CD8-positive, alpha-beta memory T cell (primary cell): ENCODE measurements at regions not wholly inside any gene's neighbourhood (a gene's known extent, or its start where the extent isn't known, plus 50 kb on each side); places are given as distances from the start of the nearest gene placed in this dataset.

Source experiments
- CTCF ChIA-PET: fragments of 350-600 bp; sonication (Branson Sonifier 250); formaldehyde crosslinking; loops from one replicate; lab custom pipeline; 2021; ENCODE audit warnings: antibody characterized with exemption; lab: Charles Lee
- POLR2A ChIA-PET: fragments of 350-600 bp; sonication (Branson Sonifier 250); formaldehyde crosslinking; loops from one replicate; lab custom pipeline; 2021; ENCODE audit warnings: antibody characterized with exemption; lab: Charles Lee
- DNase-seq, 5 donors: peaks; one replicate each; pipeline versions ENCODE4 v3.0.0 to v3.0.0-alpha.2; 2020 to 2022; ENCODE audit warnings: mixed read lengths in 1 of 5
- H3K27ac ChIP-seq: one replicate; pipeline ENCODE4 v1.7.0; 2013; ENCODE audit warnings: low read depth, mild to moderate bottlenecking, low read length, moderate library complexity
- H3K27me3 ChIP-seq: 2 replicates; pipeline ENCODE4 v1.7.0; 2013; ENCODE audit warnings: low read length, mild to moderate bottlenecking; ENCODE audit not compliant: insufficient read depth, poor library complexity, severe bottlenecking
- H3K36me3 ChIP-seq: 2 replicates; pipeline ENCODE4 v1.7.0; 2013; ENCODE audit warnings: mild to moderate bottlenecking, low read length, moderate library complexity; ENCODE audit not compliant: insufficient read depth
- H3K4me1 ChIP-seq: 2 replicates; pipeline ENCODE4 v1.7.0; 2013; ENCODE audit warnings: mild to moderate bottlenecking, low read length, moderate library complexity; ENCODE audit not compliant: insufficient read depth
- H3K4me3 ChIP-seq: 2 replicates; pipeline ENCODE4 v1.7.0; 2013; ENCODE audit warnings: mild to moderate bottlenecking, low read length
- H3K9me3 ChIP-seq: 2 replicates; pipeline ENCODE4 v1.7.0; 2013; ENCODE audit warnings: mild to moderate bottlenecking, low read length
- H3K27ac Mint-ChIP-seq, 8 donors: one replicate each; pipeline ENCODE4 v1.8.0; 2020 to 2021; ENCODE audit warnings: mixed read lengths in 8 of 8, mild to moderate bottlenecking in 6 of 8, inconsistent platforms in 3 of 8, moderate library complexity in 3 of 8
- H3K27me3 Mint-ChIP-seq, 2 donors: one replicate each; pipeline ENCODE4 v1.8.0; 2020 to 2021; ENCODE audit warnings: mixed read lengths in 2 of 2, mild to moderate bottlenecking in 1 of 2, moderate library complexity in 1 of 2
- H3K36me3 Mint-ChIP-seq, 3 donors: one replicate each; pipeline ENCODE4 v1.8.0; 2020 to 2021; ENCODE audit warnings: mixed read lengths in 3 of 3, inconsistent platforms in 1 of 3, mild to moderate bottlenecking in 1 of 3
- H3K4me1 Mint-ChIP-seq, 3 donors: one replicate each; pipeline ENCODE4 v1.8.0; 2020 to 2021; ENCODE audit warnings: mixed read lengths in 3 of 3, inconsistent platforms in 1 of 3, mild to moderate bottlenecking in 1 of 3
- H3K4me3 Mint-ChIP-seq, 7 donors: one replicate each; pipeline ENCODE4 v1.8.0; 2020 to 2021; ENCODE audit warnings: mixed read lengths in 7 of 7, mild to moderate bottlenecking in 6 of 7, moderate library complexity in 4 of 7, inconsistent platforms in 2 of 7
- H3K9me3 Mint-ChIP-seq, 5 donors: one replicate each; pipeline ENCODE4 v1.8.0; 2020 to 2022; ENCODE audit warnings: mixed read lengths in 5 of 5, mild to moderate bottlenecking in 3 of 5, moderate library complexity in 2 of 5, inconsistent platforms in 1 of 5

DNA sequence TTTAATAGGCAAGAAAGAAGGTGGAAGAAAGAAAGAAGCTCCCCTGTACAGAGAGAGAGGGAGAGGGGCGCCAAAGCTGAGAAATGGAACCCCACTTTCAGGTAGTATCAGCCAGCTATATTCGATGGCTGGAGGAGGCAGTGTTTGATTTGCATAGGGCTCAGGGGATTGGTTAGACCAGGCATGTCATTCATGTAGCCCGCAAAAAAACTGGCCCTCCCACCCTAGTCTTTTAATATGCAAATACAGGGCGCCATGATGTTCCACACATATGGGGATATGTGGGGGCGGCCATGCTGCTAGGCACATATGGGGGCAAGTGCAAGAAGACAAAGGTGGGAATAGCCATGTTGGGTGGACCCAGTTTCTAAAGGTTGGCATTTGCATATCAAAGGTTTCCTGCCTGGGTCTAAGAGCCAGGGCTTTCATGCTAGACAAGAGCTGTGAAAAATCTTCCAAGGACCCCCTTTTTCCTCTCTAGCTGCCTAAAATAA is 174.4 kb upstream of the ADRA1B start:
- peaks cover 15 to 23% of the 10 kb centered on the region in 2 donors for H3K27me3 Mint-ChIP-seq
- no peaks in the 10 kb centered on the region for H3K36me3 Mint-ChIP-seq
- DNase-seq = no peak

GRCh38 chr5:159743234-159743633 is 173.0 kb upstream of the ADRA1B start:
- CTCF ChIA-PET = no interaction called here

More for the DNA sequence above, 174.4 kb upstream of the ADRA1B start:
- Histone ChIP-seq H3K27me3 (no peaks in the 10 kb centered on the region), H3K9me3 (no peaks in the 10 kb centered on the region), H3K36me3 (no peaks in the 10 kb centered on the region), H3K27ac (no peak overlapping the region), H3K4me3 (no peak overlapping the region), H3K4me1 (no peaks in the 10 kb centered on the region)
- ChIA-PET POLR2A (no interaction called here), CTCF (no interaction called here)
- peaks cover 0 to 12% (median 3%) of the 10 kb centered on the region in 5 donors for H3K9me3 Mint-ChIP-seq
- no peak overlapping the region for H3K27ac Mint-ChIP-seq
- no peaks in the 10 kb centered on the region for H3K4me1 Mint-ChIP-seq
- H3K4me3 Mint-ChIP-seq = no peak overlapping the region

GRCh38 chr5:159746707-159747106 is 169.6 kb upstream of the ADRA1B start:
- Mint-ChIP-seq H3K36me3 (peaks cover 0 to 5% (median 0%) of the 10 kb centered on the region in 3 donors), H3K4me3 (no peak overlapping the region), H3K27me3 (peaks cover 4 to 6% of the 10 kb centered on the region in 2 donors), H3K9me3 (peaks cover under 1 to 5% (median 5%) of the 10 kb centered on the region in 5 donors), H3K4me1 (peaks cover 0 to 5% (median 0%) of the 10 kb centered on the region in 3 donors), H3K27ac (no peak overlapping the region)
- H3K27me3 ChIP-seq = no peaks in the 10 kb centered on the region
- H3K27ac ChIP-seq = no peak overlapping the region
- no peaks in the 10 kb centered on the region for H3K9me3 ChIP-seq
- no peaks in the 10 kb centered on the region for H3K36me3 ChIP-seq
- no peak overlapping the region for H3K4me3 ChIP-seq
- CTCF ChIA-PET = no interaction called here
- POLR2A ChIA-PET = no interaction called here
- no peak for DNase-seq
- H3K4me1 ChIP-seq = no peaks in the 10 kb centered on the region

More at GRCh38 chr5:159743234-159743633, 173.0 kb upstream of the ADRA1B start:
- no peak for DNase-seq
- no peak overlapping the region for H3K4me3 Mint-ChIP-seq
- no peaks in the 10 kb centered on the region for H3K36me3 Mint-ChIP-seq
- Histone ChIP-seq H3K27ac (no peak overlapping the region), H3K9me3 (no peaks in the 10 kb centered on the region), H3K27me3 (no peaks in the 10 kb centered on the region), H3K4me3 (no peak overlapping the region), H3K4me1 (no peaks in the 10 kb centered on the region), H3K36me3 (no peaks in the 10 kb centered on the region)
- POLR2A ChIA-PET = no interaction called here
- H3K27me3 Mint-ChIP-seq = peaks cover 13 to 23% of the 10 kb centered on the region in 2 donors
- H3K27ac Mint-ChIP-seq = no peak overlapping the region
- peaks cover 0 to 12% (median 3%) of the 10 kb centered on the region in 5 donors for H3K9me3 Mint-ChIP-seq
- no peaks in the 10 kb centered on the region for H3K4me1 Mint-ChIP-seq

- no peaks in the 10 kb centered on the region for H3K36me3 ChIP-seq
- H3K4me3 ChIP-seq = no peak overlapping the region
- Mint-ChIP-seq H3K4me1 (peaks cover 0 to 5% (median 0%) of the 10 kb centered on the region in 3 donors), H3K27me3 (peaks cover under 1 to 10% of the 10 kb centered on the region in 2 donors), H3K4me3 (no peak overlapping the region), H3K27ac (no peak overlapping the region), H3K9me3 (peaks cover 9 to 16% (median 10%) of the 10 kb centered on the region in 5 donors), H3K36me3 (peaks cover 0 to 5% (median 0%) of the 10 kb centered on the region in 3 donors)
- no peaks in the 10 kb centered on the region for H3K27me3 ChIP-seq
- no peaks in the 10 kb centered on the region for H3K9me3 ChIP-seq
- H3K4me1 ChIP-seq = no peaks in the 10 kb centered on the region
- POLR2A ChIA-PET = no interaction called here
- DNase-seq = no peak
- CTCF ChIA-PET = no interaction called here
- H3K27ac ChIP-seq = no peak overlapping the region
These were observed 167.1 kb upstream of the ADRA1B start for GRCh38 chr5:159749146-159749545.

- Histone ChIP-seq H3K27ac (no peak overlapping the region), H3K4me1 (no peaks in the 10 kb centered on the region), H3K9me3 (no peaks in the 10 kb centered on the region), H3K27me3 (no peaks in the 10 kb centered on the region), H3K4me3 (no peak overlapping the region), H3K36me3 (no peaks in the 10 kb centered on the region)
- H3K27me3 Mint-ChIP-seq = peaks cover 1 to 13% of the 10 kb centered on the region in 2 donors
- peaks cover 9 to 16% (median 10%) of the 10 kb centered on the region in 5 donors for H3K9me3 Mint-ChIP-seq
- no peak for DNase-seq
- no peak overlapping the region for H3K27ac Mint-ChIP-seq
- H3K4me1 Mint-ChIP-seq = peaks cover 0 to 5% (median 0%) of the 10 kb centered on the region in 3 donors
- ChIA-PET CTCF (no interaction called here), POLR2A (no interaction called here)
- no peak overlapping the region for H3K4me3 Mint-ChIP-seq
- H3K36me3 Mint-ChIP-seq = peaks cover 0 to 5% (median 0%) of the 10 kb centered on the region in 3 donors
These were observed 166.1 kb upstream of the ADRA1B start for GRCh38 chr5:159750226-159750625.

DNA sequence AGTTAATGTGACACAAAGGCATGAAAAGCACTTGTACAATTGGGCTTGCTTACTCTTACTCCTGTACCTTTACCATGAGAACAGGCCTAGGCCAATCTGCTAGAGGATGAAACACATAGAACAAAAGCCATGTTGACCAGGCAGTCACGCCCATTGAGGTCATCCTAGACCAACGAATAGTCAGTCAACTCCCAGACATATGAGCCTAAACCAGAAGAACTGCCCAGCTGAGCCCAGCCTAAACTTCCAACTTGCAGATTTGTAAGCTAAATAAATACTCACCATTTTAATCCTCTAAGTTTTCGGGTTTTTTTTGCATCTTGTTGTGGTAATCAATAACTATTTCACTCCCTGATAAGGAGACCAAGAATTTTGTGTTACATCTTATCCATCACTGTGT is 164.8 kb upstream of the ADRA1B start:
- no peak overlapping the region for H3K4me3 Mint-ChIP-seq
- DNase-seq = no peak
- Histone ChIP-seq H3K36me3 (no peaks in the 10 kb centered on the region), H3K4me3 (no peak overlapping the region), H3K9me3 (no peaks in the 10 kb centered on the region), H3K27me3 (no peaks in the 10 kb centered on the region), H3K27ac (no peak overlapping the region), H3K4me1 (no peaks in the 10 kb centered on the region)
- no peak overlapping the region for H3K27ac Mint-ChIP-seq
- CTCF ChIA-PET = no interaction called here
- H3K27me3 Mint-ChIP-seq = peaks cover 1 to 13% of the 10 kb centered on the region in 2 donors
- H3K4me1 Mint-ChIP-seq = peaks cover 0 to 5% (median 0%) of the 10 kb centered on the region in 3 donors
- H3K9me3 Mint-ChIP-seq = peaks cover 9 to 16% (median 10%) of the 10 kb centered on the region in 5 donors
- POLR2A ChIA-PET = no interaction called here
- peaks cover 0 to 5% (median 0%) of the 10 kb centered on the region in 3 donors for H3K36me3 Mint-ChIP-seq

DNA sequence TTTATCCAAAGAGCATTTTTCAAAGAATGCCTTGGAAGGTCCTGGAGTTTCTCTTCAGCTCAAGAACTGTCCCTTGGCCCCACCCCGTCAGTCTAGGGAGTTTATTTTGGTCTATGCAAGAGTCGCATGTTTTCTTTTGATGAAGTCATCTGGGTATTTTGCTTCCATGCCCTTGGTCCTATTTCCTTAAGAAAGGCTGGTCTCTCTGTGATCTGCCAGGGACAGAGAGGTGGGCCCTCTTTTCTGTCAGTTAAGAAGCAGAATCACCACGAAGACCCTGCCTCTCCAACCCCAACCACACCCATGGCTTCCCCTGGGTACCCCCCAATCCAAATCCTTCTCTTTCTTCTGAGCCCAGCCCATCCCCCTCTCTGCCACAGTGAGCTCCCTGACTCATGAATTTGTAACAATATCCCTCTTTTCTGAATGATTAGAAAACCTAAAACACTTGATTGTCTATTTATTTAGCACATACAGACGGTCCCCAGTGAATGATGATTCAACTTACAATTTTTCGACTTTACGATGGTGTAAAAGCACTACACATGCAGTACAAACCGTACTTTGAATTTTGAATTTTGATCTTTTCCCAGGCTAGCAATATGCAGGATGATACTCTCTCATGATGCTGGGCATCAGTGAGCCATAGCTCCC is 163.5 kb upstream of the ADRA1B start:
- CTCF ChIA-PET = no interaction called here

GRCh38 chr5:159758189-159758588 is 158.1 kb upstream of the ADRA1B start:
- CTCF ChIA-PET = no interaction called here
- Histone ChIP-seq H3K9me3 (no peaks in the 10 kb centered on the region), H3K4me3 (no peak overlapping the region), H3K27me3 (no peaks in the 10 kb centered on the region), H3K27ac (no peak overlapping the region), H3K36me3 (no peaks in the 10 kb centered on the region), H3K4me1 (no peaks in the 10 kb centered on the region)
- POLR2A ChIA-PET = no interaction called here
- Mint-ChIP-seq H3K27ac (no peak overlapping the region), H3K9me3 (no peaks in the 10 kb centered on the region), H3K36me3 (peaks cover 0 to 3% (median 0%) of the 10 kb centered on the region in 3 donors), H3K4me1 (no peaks in the 10 kb centered on the region), H3K4me3 (no peak overlapping the region), H3K27me3 (peaks cover 1 to 6% of the 10 kb centered on the region in 2 donors)
- DNase-seq = no peak

More for the DNA sequence above, 163.5 kb upstream of the ADRA1B start:
- Mint-ChIP-seq H3K4me3 (no peak overlapping the region), H3K9me3 (peaks cover 9 to 16% (median 10%) of the 10 kb centered on the region in 5 donors), H3K36me3 (peaks cover 0 to 5% (median 0%) of the 10 kb centered on the region in 3 donors), H3K27ac (peak overlapping the region in 1 of 8 donors; percentile 16), H3K27me3 (peaks cover 1 to 13% of the 10 kb centered on the region in 2 donors), H3K4me1 (peaks cover 0 to 5% (median 0%) of the 10 kb centered on the region in 3 donors)
- no peaks in the 10 kb centered on the region for H3K9me3 ChIP-seq
- no peaks in the 10 kb centered on the region for H3K4me1 ChIP-seq
- no peak overlapping the region for H3K27ac ChIP-seq
- DNase-seq = no peak
- H3K27me3 ChIP-seq = no peaks in the 10 kb centered on the region
- POLR2A ChIA-PET = interaction anchor here (0.6 kb wide), 1 partner anchor 209 kb away, joined by 5 read pairs; no protein-coding TSS in a partner anchor
- H3K36me3 ChIP-seq = no peaks in the 10 kb centered on the region
- H3K4me3 ChIP-seq = no peak overlapping the region
